HFFc6 (cell line): ENCODE measurements at regions not wholly inside any gene's neighbourhood (a gene's known extent, or its start where the extent isn't known, plus 50 kb on each side); places are given as distances from the start of the nearest gene placed in this dataset.

Source experiments
- DNase-seq: peaks from one replicate; pipeline ENCODE4 v3.0.0-alpha.2; 2018
- H3K27ac Mint-ChIP-seq: 2 replicates; pipeline ENCODE4 v1.8.0; 2020; ENCODE audit warnings: mild to moderate bottlenecking, mixed read lengths
- H3K27me3 Mint-ChIP-seq: 2 replicates; pipeline ENCODE4 v1.8.0; 2021; ENCODE audit warnings: mild to moderate bottlenecking, moderate library complexity, mixed read lengths; ENCODE audit not compliant: insufficient read depth
- H3K36me3 Mint-ChIP-seq: 2 replicates; pipeline ENCODE4 v1.8.0; 2021; ENCODE audit warnings: low read depth, mixed read lengths
- H3K4me1 Mint-ChIP-seq: 2 replicates; pipeline ENCODE4 v1.8.0; 2020; ENCODE audit warnings: low read depth, mixed read lengths
- H3K4me3 Mint-ChIP-seq: 2 replicates; pipeline ENCODE4 v1.8.0; 2020; ENCODE audit warnings: mild to moderate bottlenecking, moderate library complexity, mixed read lengths
- H3K9me3 Mint-ChIP-seq: 2 replicates; pipeline ENCODE4 v1.8.0; 2020; ENCODE audit warnings: mild to moderate bottlenecking, mixed read lengths
- TF ChIP-seq, protein P1 (sequence below): fragments of 200-600 bp; sonication (generic); IDR thresholded peaks from 2 replicates; pipeline ENCODE4 v1.5.0; 2021; ENCODE audit warnings: antibody characterized with exemption, mild to moderate bottlenecking

DNA sequence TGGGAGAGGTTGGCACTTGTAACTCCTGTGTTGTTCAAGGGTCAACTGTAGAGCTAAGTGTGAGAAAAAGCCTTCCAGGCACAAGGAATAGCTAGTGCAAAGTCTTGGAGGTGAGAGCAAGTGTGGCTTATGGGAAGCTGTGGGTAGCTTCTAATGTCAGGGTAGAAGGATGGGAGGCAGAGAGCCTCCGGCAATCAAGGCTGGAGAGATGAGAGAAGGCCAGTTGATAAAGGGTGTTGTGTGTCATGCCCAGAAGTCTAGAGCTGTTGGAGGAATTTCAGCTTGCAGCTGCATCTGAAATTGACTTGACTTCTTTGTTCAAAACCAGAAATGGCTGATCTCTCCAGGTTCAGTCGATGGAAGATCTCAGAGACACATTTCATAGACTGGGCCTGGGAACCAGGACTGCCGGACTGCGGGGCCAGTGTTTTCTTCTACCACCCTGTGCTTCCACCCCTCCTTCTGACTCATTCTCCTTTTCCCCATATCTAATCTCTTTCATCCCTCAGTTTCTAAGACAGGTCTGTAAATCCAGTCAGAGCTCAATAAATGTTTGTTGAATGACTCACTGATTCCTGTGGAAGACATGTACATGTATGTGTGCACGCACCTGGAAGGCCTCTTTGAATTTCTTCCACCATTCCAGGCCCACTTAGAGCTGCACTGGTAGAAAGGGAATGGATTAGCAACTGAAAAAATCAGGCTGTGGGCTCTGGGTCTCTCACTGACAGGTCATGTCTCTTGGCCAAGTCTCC is 67.8 kb upstream of the KLF4 start:
- TF ChIP-seq, protein P1, sequence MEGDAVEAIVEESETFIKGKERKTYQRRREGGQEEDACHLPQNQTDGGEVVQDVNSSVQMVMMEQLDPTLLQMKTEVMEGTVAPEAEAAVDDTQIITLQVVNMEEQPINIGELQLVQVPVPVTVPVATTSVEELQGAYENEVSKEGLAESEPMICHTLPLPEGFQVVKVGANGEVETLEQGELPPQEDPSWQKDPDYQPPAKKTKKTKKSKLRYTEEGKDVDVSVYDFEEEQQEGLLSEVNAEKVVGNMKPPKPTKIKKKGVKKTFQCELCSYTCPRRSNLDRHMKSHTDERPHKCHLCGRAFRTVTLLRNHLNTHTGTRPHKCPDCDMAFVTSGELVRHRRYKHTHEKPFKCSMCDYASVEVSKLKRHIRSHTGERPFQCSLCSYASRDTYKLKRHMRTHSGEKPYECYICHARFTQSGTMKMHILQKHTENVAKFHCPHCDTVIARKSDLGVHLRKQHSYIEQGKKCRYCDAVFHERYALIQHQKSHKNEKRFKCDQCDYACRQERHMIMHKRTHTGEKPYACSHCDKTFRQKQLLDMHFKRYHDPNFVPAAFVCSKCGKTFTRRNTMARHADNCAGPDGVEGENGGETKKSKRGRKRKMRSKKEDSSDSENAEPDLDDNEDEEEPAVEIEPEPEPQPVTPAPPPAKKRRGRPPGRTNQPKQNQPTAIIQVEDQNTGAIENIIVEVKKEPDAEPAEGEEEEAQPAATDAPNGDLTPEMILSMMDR: no peak
- Mint-ChIP-seq H3K4me1 (peaks cover 5% of the 10 kb centered on the region; the same call in 1 of the 2 replicates), H3K27me3 (peaks cover 15% of the 10 kb centered on the region), H3K27ac (no peak overlapping the region), H3K9me3 (no peaks in the 10 kb centered on the region), H3K4me3 (no peak overlapping the region), H3K36me3 (no peaks in the 10 kb centered on the region)
- no peak for DNase-seq

DNA sequence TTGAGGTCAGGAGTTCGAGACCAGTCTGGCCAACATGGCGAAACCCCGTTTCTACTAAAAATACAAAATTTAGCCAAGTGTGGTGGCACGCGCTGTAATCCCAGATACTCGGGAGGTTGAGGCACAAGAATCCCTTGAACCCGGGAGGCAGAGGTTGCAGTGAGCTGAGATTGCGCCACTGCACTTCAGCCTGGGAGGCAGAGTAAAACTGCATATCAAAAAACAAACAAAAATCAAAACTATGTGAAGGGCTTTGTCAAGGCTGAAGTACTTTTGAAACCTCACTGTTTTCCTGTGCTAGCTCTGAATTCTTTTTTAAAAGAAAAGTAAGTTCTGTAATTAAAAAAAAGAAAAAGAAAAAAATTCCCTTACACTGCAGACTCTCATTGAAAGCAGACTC is 65.1 kb upstream of the KLF4 start:
- Mint-ChIP-seq H3K9me3 (no peaks in the 10 kb centered on the region), H3K4me1 (peaks cover 5% of the 10 kb centered on the region; the same call in 1 of the 2 replicates), H3K27me3 (peaks cover 18% of the 10 kb centered on the region), H3K36me3 (no peaks in the 10 kb centered on the region), H3K27ac (no peak overlapping the region), H3K4me3 (no peak overlapping the region)
- no peak for DNase-seq
- TF ChIP-seq, protein P1: no peak

DNA sequence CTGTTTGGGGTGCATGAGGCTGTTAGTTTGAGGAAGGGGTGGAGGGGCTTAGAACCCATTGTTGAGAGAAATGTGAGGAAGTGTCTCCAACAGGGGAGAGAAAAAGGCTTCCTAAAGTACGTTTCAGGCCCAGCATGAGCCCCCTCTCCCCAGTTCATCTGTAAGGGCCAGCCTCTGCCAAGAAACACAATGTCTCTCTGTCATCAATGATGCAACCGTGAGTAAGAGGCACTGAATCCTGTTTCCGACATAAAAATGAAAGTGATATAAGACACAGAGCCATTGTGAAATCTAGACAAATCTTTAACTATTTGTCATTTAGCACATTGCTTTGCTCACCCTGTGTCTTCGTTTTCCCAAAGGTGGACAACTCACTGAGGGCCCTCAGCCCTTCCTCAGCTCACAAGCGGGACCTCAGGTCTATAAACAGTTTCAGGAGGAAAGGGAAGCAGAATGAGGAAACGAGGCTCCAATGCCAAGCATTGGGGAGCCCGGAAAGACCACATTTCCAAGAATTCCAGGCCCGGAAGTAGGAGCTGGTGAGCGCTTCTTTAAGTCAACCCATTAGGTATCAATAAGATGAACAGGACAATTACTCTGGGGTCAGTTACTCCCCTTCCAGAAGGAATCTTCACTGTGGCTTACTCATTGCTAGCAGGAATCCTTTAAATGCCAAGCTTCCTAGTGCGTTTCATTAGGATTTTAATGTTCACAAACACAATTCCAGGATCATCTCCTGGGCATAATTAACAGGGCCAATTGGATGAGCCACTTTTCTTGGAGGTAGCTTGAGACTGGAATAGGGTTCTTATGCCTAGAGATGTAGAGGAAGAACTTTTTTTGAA is 59.0 kb upstream of the KLF4 start:
- Mint-ChIP-seq H3K27me3 (peaks cover 5% of the 10 kb centered on the region), H3K9me3 (no peaks in the 10 kb centered on the region), H3K36me3 (no peaks in the 10 kb centered on the region), H3K4me3 (peak overlapping the region; percentile 87), H3K27ac (peak overlapping the region; percentile 85), H3K4me1 (peaks cover 21% of the 10 kb centered on the region)
- DNase-seq: peak; percentile 72
- TF ChIP-seq, protein P1: no peak

DNA sequence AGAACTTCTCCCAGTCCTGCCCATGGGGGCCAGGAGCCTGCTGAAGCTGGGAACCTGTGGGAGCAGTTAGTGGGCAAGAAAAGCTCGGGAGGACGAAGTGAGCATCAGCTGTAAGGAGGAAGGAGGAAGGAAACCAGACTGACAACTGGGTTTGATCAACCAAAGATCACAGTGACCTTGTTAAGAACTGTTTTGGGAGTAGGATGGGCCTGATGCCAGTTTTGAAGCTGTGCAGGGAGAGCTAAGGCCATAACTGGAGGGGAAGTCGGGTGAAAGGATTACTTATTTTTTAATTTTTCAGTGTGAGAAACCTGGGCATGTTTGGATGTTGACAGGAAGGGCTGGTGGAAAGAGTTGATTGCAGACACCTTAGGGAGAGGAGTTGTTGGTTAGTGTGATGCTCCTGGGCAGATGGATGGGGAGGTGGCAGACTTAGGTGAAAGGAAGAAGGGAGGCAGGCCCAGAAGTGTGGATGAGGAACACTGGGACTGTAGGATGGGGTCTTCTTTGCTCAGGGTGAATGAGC is 58.3 kb upstream of the KLF4 start:
- no peak for DNase-seq
- Mint-ChIP-seq H3K27ac (peak overlapping the region; percentile 85), H3K9me3 (no peaks in the 10 kb centered on the region), H3K27me3 (peaks cover 6% of the 10 kb centered on the region), H3K36me3 (no peaks in the 10 kb centered on the region), H3K4me3 (peak overlapping the region; percentile 87; the same call in 1 of the 2 replicates), H3K4me1 (peaks cover 21% of the 10 kb centered on the region)
- TF ChIP-seq, protein P1: no peak

DNA sequence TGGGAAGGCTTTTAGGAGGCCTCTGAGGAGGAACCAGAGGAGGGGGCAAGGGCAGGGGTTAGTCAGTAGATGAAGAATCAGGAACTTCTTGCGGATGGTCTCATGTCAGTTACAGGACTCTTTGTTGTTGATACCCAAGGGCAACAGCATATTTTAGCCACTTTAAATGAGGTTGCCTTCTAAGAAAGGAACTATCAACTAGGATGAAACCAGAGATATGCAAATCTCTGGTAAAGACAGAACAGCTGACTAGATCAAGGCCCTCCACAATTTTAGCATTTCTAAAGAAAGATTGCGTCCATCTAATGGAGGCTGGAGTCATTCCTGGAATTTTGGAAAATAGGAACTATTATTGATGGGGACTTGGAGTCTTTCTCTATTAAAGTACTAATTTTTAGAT is 57.7 kb upstream of the KLF4 start:
- peaks cover 6% of the 10 kb centered on the region for H3K27me3 Mint-ChIP-seq
- TF ChIP-seq, protein P1: no peak
- DNase-seq: no peak
- peaks cover 21% of the 10 kb centered on the region for H3K4me1 Mint-ChIP-seq
- H3K27ac Mint-ChIP-seq: no peak overlapping the region; the same call in none of the 2 replicates
- H3K9me3 Mint-ChIP-seq: no peaks in the 10 kb centered on the region
- H3K36me3 Mint-ChIP-seq: no peaks in the 10 kb centered on the region
- no peak overlapping the region for H3K4me3 Mint-ChIP-seq
